ENCODE measurements at regions not wholly inside any gene's neighbourhood (a gene's known extent, or its start where the extent isn't known, plus 50 kb on each side); places are given as distances from the start of the nearest gene placed in this dataset.

DNA sequence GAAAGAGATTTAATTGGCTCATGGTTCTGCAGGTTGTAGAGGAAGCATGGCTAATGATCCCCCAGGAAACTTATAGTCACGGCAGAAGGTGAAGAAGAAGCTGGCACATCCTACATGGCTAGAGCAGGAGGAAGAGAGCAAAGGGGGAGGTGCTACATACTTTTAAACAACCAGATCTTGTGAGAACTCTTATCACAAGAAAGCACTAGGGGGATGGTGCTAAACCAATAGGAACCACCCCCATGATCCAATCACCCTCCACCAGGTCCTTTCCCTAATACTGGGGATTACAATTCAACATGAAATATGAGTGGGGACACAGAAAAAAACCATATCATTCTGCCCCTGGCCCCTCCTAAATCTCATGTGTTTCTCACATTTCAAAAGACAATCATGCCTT, 147.2 kb upstream of the EPB41L4A start:
- Histone ChIP-seq H3K4me1 (replicated peaks in 1 of 2; ENCODE audit: control insufficient read depth in 2 of 2, insufficient read depth in 2 of 2, low read length in 2 of 2) (peaks cover 0 to 6% of the 10 kb centered on the region in 2 experiments; a peak in 2 of 5 replicates), H3K36me3 (ENCODE audit: control insufficient read depth, insufficient read depth, low read length) (no peaks in the 10 kb centered on the region), H3K9ac (ENCODE audit: insufficient read depth in 1 of 2, low read depth in 2 of 2, low read length in 2 of 2) (no peak overlapping the region), H3K4me2 (ENCODE audit: insufficient read depth, low read length) (no peak overlapping the region), H4K20me1 (replicated peaks; ENCODE audit: control insufficient read depth, insufficient read depth, low read length) (no peaks in the 10 kb centered on the region), H3K4me3 (no peak overlapping the region), H2AFZ (ENCODE audit: low read depth, low read length) (no peak overlapping the region), H3K27me3 (ENCODE audit: control insufficient read depth in 2 of 2, insufficient read depth in 2 of 2, low read length in 2 of 2) (no peaks in the 10 kb centered on the region), H3K27ac (ENCODE audit: extremely low read depth, low read depth, low read length) (no peak overlapping the region), H3K9me3 (replicated peaks; ENCODE audit: control insufficient read depth, insufficient read depth, low read depth, low read length) (0 out of 2 replicates have a peak, but pooled peaks cover 4% of the 10 kb centered on the region), H3K79me2 (ENCODE audit: control insufficient read depth, insufficient read depth, low read length) (no peaks in the 10 kb centered on the region), H3K9me1 (ENCODE audit: control insufficient read depth, insufficient read depth, low read length) (no peaks in the 10 kb centered on the region)
- intact Hi-C loops (cut with micrococcal nuclease): no loop called here
- ATAC-seq (no peak), DNase-seq (ENCODE audit: extremely low read depth in 1 of 4, low spot score in 3 of 4) (no peak), FAIRE-seq (no peak)
- ChIA-PET POLR2A (no interaction called here), CTCF (ENCODE audit: low intra/inter-chr PET ratio) (no interaction called here)
- TF ChIP-seq MYC (IDR thresholded peaks at IDR 0.05; ENCODE audit: low read depth, low read length) (no peak), MYC (CRISPR knock-in tag; IDR thresholded peaks at IDR 0.05; ENCODE audit: borderline replicate concordance, low read depth) (no peak), CTCF (IDR thresholded peaks at IDR 0.05 in 2 of 3, conservative IDR thresholded peaks at IDR 0.05 in 1 of 3; ENCODE audit: insufficient read depth in 2 of 3, low read depth in 1 of 3, low read length in 3 of 3) (no peak)
- TF ChIP-seq, protein P1, sequence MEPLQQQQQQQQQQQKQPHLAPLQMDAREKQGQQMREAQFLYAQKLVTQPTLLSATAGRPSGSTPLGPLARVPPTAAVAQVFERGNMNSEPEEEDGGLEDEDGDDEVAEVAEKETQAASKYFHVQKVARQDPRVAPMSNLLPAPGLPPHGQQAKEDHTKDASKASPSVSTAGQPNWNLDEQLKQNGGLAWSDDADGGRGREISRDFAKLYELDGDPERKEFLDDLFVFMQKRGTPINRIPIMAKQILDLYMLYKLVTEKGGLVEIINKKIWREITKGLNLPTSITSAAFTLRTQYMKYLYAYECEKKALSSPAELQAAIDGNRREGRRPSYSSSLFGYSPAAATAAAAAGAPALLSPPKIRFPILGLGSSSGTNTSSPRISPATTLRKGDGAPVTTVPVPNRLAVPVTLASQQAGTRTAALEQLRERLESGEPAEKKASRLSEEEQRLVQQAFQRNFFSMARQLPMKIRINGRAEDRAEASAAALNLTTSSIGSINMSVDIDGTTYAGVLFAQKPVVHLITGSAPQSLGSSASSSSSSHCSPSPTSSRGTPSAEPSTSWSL (CRISPR knock-in tag; IDR thresholded peaks at IDR 0.05; ENCODE audit: borderline replicate concordance): no peak
- in situ Hi-C loops (cut with MboI): no loop called here
- 0% methylated on average over 1 of the region's 1 CpG for WGBS (ENCODE audit: insufficient coverage, low coverage, missing lambda C conversion rate)
- no TSS peak for BruUV-seq (replicated peaks)
